ENCODE measurements at regions not wholly inside any gene's neighbourhood (a gene's known extent, or its start where the extent isn't known, plus 50 kb on each side); places are given as distances from the start of the nearest gene placed in this dataset.

DNA sequence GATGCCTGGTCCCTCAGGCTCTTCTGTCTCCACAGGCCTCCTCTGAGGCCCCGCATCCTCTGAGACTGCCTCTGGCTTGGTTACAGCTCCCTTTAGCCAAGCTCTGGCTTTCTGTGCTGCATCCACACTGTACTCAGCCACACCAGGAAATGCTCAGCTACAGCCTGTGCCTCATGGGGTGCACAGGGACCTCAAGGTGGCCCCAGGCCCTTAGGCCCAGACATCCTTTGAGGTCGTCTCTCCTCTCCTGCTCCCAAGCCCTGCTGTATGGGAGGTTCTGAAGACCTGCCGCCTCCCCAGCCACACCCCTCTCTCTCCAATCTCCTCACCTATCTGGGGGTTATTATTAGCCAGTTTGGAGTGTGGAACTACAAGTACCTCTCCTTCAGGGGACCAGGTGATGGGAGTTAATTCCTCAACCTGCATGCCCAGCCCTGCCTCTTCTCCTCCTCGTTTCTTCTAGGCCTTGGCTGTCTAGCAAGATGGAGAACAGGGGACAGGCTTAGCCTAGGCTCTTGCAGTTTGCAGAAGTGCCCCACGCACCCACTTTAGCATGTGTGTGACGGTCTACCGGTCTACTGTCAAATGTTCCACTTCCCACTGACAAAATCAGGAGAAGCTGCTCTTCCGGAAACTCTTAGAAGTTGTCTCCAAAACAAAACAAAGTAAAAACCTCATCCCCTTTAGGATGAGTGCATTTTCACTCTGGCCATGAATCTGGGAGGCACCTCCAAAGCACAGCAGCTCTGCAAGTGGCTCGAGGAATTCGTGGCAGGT is 64.0 kb upstream of the WAC start:
- no peak overlapping the region for H3K27ac ChIP-seq
- no peaks in the 10 kb centered on the region for H3K9me3 ChIP-seq
- peaks cover 6% of the 10 kb centered on the region for H3K4me1 ChIP-seq
- WGBS, 2 donors: 78 to 79% methylated on average over 9 to 10 of the region's 10 CpGs
- ATAC-seq (no peak), DNase-seq (peak in 1 of 4 donors; percentile 14)
- no peaks in the 10 kb centered on the region for H3K36me3 ChIP-seq (replicated peaks in 1 of 2; ENCODE audit: insufficient read depth in 1 of 2, low read depth in 2 of 2)
- H3K4me3 ChIP-seq: no peak overlapping the region
- intact Hi-C loops (cut with DNase I): no loop called here
- no peaks in the 10 kb centered on the region for H3K27me3 ChIP-seq
- TF ChIP-seq POLR2A (IDR thresholded peaks at IDR 0.05): no peak
- no peak for TF ChIP-seq CTCF (IDR thresholded peaks at IDR 0.05)

- no peak overlapping the region for H3K27ac ChIP-seq
- intact Hi-C loops (cut with DNase I): no loop called here
- WGBS, 2 donors: 68 to 79% methylated on average over 12 of the region's 12 CpGs
- H3K4me3 ChIP-seq: no peak overlapping the region
- DNase-seq: no peak
- TF ChIP-seq CTCF (IDR thresholded peaks at IDR 0.05): no peak
- TF ChIP-seq POLR2A (IDR thresholded peaks at IDR 0.05): no peak
- no peaks in the 10 kb centered on the region for H3K4me1 ChIP-seq
- H3K27me3 ChIP-seq: no peaks in the 10 kb centered on the region
- H3K9me3 ChIP-seq: no peaks in the 10 kb centered on the region
- H3K36me3 ChIP-seq (replicated peaks in 1 of 2; ENCODE audit: insufficient read depth in 1 of 2, low read depth in 2 of 2): no peaks in the 10 kb centered on the region
- no peak for ATAC-seq
Measured at GRCh38 chr10:28470873-28471651, 61.9 kb upstream of the WAC start.

- H3K27me3 ChIP-seq: no peaks in the 10 kb centered on the region
- no peaks in the 10 kb centered on the region for H3K9me3 ChIP-seq
- H3K27ac ChIP-seq: no peak overlapping the region
- TF ChIP-seq CTCF (IDR thresholded peaks at IDR 0.05) (no peak), POLR2A (IDR thresholded peaks at IDR 0.05) (no peak)
- no peaks in the 10 kb centered on the region for H3K36me3 ChIP-seq (replicated peaks in 1 of 2; ENCODE audit: insufficient read depth in 1 of 2, low read depth in 2 of 2)
- no peaks in the 10 kb centered on the region for H3K4me1 ChIP-seq
- ATAC-seq (no peak), DNase-seq (no peak)
- intact Hi-C loops (cut with DNase I): no loop called here
- WGBS, 2 donors: 89 to 94% methylated on average over 3 to 6 of the region's 6 CpGs
- no peak overlapping the region for H3K4me3 ChIP-seq
Measured at GRCh38 chr10:28471652-28472050, 61.3 kb upstream of the WAC start.

GRCh38 chr10:28478646-28479045 is 54.3 kb upstream of the WAC start:
- ATAC-seq: no peak
- Histone ChIP-seq H3K27me3 (no peaks in the 10 kb centered on the region), H3K9me3 (no peaks in the 10 kb centered on the region), H3K4me1 (no peaks in the 10 kb centered on the region), H3K4me3 (no peak overlapping the region), H3K36me3 (replicated peaks in 1 of 2; ENCODE audit: insufficient read depth in 1 of 2, low read depth in 2 of 2) (no peaks in the 10 kb centered on the region), H3K27ac (no peak overlapping the region)
- intact Hi-C loops (cut with DNase I): no loop called here
- no peak for DNase-seq
- 24 to 61% methylated on average over 1 of the region's 1 CpG for WGBS, 2 donors
- no peak for TF ChIP-seq POLR2A (IDR thresholded peaks at IDR 0.05)
- no peak for TF ChIP-seq CTCF (IDR thresholded peaks at IDR 0.05)

All from body of pancreas (tissue), 4 donors.